D721Med (cell line): ENCODE measurements at regions not wholly inside any gene's neighbourhood (a gene's known extent, or its start where the extent isn't known, plus 50 kb on each side); places are given as distances from the start of the nearest gene placed in this dataset.

Experiments used
- DNase-seq: peaks from one replicate; pipeline ENCODE4 v3.0.0; 2011; ENCODE audit warnings: low spot score; ENCODE audit not compliant: insufficient read length
- FAIRE-seq: peaks from 2 replicates; lab custom pipeline; 2011; peaks lifted over from hg19 to GRCh38; lab: Jason Lieb, UNC
- TF ChIP-seq, protein P1 (sequence below): IDR thresholded peaks from 2 replicates; pipeline ENCODE4 v1.5.1; 2012; ENCODE audit warnings: mild to moderate bottlenecking, control low read depth; ENCODE audit not compliant: insufficient read depth; ENCODE audit errors: missing control alignments

DNA sequence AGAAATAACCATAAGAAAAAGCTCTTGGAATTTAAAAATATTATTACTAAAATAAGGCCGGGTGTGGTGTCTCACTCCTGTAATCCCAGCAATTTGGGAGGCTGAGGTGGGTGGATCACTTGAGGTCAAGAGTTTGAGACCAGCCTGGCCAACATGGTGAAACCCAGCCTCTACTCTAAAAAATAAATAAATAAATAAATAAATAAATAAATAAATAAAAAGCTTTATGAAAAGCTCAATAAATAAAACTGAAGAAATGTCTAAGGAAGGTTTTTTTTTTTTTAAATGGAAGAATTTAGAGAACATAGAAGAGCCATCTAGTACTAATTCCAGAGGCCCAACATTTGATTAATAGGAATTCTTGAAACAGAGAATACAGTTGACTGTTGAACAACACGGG, 249.1 kb upstream of the PROX1 start:
- FAIRE-seq (no peak), DNase-seq (no peak)
- TF ChIP-seq, protein P1, sequence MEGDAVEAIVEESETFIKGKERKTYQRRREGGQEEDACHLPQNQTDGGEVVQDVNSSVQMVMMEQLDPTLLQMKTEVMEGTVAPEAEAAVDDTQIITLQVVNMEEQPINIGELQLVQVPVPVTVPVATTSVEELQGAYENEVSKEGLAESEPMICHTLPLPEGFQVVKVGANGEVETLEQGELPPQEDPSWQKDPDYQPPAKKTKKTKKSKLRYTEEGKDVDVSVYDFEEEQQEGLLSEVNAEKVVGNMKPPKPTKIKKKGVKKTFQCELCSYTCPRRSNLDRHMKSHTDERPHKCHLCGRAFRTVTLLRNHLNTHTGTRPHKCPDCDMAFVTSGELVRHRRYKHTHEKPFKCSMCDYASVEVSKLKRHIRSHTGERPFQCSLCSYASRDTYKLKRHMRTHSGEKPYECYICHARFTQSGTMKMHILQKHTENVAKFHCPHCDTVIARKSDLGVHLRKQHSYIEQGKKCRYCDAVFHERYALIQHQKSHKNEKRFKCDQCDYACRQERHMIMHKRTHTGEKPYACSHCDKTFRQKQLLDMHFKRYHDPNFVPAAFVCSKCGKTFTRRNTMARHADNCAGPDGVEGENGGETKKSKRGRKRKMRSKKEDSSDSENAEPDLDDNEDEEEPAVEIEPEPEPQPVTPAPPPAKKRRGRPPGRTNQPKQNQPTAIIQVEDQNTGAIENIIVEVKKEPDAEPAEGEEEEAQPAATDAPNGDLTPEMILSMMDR, result no peak

DNA sequence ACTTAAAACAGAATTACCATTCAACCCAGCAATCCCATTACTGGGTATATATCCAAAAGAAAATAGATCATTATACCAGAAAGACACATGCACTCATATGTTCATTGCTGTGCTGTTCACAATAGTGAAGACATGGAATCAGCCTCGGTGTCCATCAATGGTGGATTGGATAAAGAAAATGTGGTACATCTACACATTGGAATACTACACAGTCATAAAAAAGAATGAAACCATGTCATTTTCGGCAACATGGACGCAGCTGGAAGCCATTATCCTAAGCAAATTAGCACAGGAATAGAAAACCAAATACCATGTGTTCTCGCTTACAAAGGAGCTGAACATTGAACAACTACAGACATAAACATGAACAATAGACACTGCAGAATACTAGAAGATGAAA, 244.8 kb upstream of the PROX1 start:
- FAIRE-seq, result peak; percentile 25
- TF ChIP-seq, protein P1, result no peak
- no peak for DNase-seq

DNA sequence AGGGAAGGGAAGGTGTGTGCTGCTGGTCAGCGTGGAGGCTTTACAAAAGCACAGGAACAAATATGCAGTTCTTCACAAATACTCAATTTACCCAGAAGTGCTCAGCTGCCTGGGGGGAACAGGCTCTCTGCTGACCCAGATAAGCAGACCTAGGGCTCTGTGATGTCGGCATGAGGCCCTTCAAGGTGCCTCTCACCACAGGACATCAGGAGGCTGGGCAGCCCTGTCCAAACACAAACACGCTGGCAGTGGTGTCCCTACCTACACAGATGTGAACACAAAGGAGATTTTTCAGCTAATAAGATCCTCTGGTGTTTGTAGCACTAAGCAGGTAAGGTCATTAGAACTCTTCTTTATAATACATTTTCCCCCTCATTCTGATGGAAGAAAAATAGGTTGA, 243.0 kb upstream of the PROX1 start:
- FAIRE-seq (no peak), DNase-seq (no peak)
- TF ChIP-seq, protein P1, result no peak

DNA sequence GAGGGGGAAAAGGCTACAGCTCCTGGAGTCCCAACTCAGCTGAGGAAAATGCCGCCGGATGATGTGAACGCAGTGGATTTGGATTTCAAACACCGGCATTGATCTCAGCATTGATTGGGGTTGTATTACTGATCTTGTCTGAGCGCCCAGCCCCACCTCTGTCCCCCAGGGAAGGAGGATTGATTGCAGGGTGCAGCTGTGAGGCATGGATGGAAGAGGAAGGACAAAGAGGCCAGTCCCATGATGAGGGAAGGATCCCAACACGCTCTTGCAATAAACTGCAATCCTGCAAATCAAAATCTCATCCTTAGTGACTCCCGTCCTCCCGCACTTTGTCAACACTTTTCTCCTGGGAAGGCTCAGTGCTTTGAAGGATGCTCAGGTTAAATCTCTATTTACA, 242.3 kb upstream of the PROX1 start:
- TF ChIP-seq, protein P1, result no peak
- no peak for DNase-seq
- no peak for FAIRE-seq

GRCh38 chr1:213749558-213749957, 238.2 kb upstream of the PROX1 start:
- TF ChIP-seq, protein P1, result no peak
- FAIRE-seq, result no peak
- DNase-seq, result no peak

- no peak for FAIRE-seq
- TF ChIP-seq, protein P1, result no peak
- no peak for DNase-seq
These were observed 237.3 kb upstream of the PROX1 start for GRCh38 chr1:213750231-213751063.

DNA sequence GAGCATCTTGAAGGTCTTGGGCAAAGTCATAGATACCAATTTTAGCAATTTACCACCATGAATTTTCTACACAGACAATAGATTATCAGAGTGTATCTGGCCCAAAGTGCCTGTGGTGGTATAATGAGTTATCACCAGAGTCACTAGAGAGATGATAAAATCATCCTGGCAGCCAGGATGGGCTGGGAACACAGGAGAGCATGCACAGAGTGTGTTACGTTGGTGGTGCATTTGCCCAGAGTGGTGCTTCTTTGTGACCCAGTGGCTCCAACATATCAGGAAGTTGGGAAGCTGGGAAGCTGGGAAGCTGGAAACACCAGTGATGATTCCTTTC, 236.7 kb upstream of the PROX1 start:
- no peak for DNase-seq
- TF ChIP-seq, protein P1, result no peak
- no peak for FAIRE-seq
